ENCODE measurements at regions not wholly inside any gene's neighbourhood (a gene's known extent, or its start where the extent isn't known, plus 50 kb on each side); places are given as distances from the start of the nearest gene placed in this dataset.

DNA sequence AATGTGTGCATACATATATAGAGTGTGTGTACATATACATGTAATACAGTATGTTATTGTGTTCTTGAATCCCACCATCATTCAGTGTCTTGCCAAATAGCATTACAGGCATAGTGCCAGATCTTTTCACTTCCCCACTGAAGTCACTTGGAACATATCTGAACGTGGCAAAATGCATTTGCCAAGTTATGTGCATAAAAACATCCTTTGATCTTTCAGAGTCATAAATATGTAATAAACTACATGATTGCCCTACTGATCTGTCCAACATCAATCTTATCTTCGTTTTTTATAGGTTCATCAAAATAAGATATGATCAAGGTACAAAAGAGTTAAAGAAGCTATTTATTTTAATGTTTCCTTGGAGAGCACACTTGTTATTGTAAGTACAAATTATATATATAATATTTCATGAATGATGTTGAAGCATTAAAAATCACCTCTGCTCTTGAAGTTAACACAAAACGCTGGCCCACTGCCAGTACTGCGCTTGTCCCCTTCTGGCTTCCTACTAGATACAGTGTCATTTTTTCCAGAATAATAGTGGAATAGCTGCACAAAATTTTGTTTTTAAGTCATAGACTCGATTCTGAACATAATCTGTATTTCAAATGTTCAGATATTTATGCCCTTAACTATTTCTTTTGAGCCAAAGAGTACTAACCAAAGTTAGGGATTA is 549.5 kb upstream of the ARRDC4 start:
- DNase-seq, result no peak

DNA sequence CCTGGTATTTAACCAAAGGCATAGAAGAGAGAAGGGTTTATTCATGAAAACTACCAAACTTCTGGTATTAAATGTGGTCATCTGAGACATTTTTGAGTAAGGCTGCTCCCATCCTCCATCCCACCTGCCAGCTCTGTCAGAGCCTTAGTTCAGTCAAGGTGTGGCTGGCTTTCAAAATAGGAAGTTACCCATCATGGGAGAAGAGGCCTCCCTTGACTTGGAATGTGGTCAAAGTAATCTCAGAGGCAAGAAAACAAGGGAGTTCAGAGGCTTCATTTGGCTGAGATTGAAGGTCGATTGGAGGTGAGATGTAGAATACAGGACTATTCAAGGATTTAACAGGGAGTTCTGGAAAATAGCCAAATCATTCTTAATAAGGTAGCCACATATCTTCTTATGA is 540.4 kb upstream of the ARRDC4 start:
- DNase-seq, result no peak

DNA sequence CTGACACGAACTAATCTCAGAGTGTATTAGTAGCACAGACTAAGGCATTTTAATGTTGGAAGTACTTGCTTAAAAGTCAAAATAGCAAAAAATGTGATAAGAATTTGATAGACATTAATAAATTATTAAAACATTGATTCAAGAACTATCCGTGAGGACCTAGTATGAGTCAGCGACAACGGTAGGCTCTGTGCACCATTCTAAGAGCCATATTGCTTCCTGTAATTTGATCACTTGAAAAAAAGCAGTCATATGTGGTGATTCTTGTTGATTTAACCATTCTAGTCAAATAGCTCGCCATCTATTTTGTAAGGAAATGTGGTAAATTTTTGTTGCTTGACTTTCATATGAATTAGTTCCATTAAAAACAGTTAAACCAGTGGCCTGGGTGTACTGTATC is 534.9 kb upstream of the ARRDC4 start:
- no peak for DNase-seq

DNA sequence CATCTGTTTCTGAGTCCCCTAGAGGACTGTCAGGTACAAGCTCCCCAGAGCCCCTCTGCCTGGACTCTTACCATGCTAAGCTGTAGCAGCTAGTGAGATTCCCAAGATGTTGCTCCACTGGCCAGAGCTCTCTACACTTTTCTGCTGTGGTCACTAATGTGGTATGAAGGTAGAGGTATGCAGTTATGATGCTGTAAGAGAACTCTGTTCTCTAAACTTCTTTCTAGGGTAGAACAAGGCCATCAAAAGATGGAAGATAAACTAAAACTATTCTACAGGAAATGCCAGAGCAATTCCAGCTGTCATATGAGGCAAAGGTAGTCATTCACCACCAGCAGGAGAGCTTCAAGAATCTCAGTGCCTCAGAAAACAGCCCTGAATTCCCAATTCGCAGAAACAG is 517.4 kb upstream of the ARRDC4 start:
- no peak for DNase-seq

DNA sequence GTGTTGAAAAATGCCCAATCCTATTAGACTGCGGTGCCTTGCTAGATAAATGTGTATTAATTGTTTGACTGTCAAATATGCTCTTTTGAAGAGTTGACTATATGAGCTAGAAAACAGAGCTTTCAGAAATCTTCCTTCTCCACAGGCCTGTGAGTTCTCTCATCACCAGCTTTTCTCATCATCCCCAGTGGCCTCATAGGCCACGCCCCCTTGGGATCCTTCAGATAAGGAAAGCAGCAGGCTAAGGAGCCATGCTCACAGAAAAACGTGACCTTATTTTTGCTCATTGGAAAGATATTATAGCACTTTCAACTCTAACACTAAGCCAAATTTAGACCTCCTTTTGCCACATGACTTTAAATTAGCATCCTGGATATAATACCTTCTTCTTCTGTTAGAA is 514.4 kb upstream of the ARRDC4 start:
- no peak for DNase-seq

DNA sequence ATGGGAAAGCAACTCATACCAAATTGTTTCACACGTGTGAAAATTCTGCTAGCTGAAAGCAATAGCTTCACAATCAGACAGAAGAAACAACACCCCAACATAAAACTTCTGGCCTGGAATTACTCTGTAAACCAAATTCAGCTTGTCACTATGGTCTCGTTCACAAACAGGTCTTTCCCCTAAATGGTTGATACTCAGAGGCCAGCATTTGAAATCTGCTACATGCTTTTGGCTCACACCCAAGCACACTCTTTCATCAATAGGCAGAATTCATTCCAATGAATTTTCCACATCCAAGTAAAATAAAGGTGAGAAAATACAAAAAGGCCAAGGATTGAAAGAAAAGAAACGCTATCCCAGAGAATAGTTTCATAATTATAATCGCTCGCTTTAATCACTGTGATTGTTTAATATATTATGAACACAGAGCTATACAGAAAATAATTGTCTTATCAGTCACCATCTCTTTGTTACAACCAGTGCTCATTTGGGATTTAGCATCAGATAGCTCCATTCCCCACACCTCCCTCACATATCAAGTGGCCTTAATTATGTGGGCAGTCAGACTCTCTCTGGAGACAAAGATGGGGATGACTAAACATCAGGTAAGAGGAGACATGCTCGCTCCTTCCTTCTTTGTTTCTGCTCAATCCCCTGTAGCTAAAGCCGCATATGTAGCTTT is 503.8 kb upstream of the ARRDC4 start:
- DNase-seq, result no peak

DNA sequence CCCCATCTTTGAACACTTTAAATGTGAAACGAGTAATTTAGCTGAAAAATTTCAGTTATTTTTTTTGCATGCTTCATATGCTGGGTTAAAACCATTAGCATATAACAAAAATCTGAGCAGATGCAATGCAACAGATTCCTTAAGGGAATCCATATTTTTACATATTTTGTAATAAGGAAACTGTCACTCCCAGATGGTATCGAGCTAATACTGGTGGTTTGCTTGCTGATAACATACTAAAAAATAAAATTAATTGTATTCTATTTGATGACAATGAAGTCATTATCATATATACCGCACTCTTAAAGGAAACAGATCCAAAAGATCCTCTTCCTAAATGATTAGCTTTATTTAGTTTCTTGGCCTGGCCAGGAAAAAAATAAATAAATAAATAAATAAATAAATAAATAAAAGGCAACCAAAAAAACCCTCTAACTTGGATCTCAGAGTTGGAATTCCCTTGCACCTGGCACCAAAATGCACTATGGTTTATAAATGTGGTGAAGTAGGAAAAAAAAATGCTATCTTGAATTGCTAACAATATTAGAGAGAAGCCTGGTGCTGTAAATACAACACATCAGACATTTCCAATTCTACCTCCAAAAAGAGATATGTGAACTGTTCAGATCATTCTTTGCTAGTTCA is 503.2 kb upstream of the ARRDC4 start:
- no peak for DNase-seq

DNA sequence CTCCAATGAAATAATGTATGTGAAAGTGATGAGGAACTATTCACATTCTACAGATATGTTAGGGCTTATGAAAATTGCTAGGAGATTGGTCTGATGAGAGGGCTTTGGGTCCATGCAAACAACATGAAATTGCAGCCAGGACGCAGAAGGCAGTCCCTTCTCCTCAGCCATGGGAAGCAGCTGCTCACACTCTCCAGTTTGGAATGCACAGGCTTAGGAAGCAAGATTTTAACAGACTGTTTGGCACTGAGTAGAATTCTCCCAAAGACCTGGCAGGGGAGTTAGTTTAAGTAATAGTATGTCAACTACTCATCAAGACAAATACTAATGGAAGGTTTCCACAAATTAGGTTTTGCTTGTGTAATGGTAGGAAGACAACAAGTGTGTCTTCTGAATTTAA is 500.7 kb upstream of the ARRDC4 start:
- no peak for DNase-seq

DNA sequence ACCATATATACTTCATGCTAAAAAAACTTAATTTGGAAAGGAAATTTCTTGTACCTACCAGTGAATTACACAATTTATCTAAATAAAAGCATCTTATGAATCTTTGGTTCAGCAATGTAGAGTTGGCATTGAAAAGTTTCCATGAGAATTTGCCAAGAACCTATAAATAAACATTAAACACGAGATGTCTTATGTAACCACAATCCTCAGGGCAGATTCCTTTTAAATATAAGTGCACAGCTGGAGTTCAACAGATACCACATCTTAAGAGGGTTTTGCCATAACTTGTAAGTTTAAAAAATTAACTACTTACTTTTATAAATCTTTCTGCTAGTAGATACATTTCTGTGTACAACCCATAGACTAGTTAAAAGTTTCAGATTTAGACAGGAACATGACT is 499.3 kb upstream of the ARRDC4 start:
- no peak for DNase-seq

DNA sequence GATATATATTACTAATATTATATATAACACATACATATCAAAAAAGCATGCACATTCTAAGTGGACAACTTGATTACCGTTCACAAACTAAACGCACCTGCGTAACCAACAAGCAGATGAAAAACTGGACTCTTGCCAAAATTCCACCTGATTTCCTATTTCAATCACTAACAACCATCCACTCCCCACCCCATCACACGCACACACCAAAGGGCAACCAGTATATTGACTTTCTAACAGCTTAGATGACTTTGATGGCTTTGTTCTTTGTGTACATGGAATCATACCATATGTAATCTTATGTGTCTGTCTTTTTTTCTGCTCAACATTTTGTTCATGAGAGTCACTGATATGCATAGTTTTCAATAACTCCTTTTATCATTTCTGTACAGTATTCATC is 496.8 kb upstream of the ARRDC4 start:
- no peak for DNase-seq

DNA sequence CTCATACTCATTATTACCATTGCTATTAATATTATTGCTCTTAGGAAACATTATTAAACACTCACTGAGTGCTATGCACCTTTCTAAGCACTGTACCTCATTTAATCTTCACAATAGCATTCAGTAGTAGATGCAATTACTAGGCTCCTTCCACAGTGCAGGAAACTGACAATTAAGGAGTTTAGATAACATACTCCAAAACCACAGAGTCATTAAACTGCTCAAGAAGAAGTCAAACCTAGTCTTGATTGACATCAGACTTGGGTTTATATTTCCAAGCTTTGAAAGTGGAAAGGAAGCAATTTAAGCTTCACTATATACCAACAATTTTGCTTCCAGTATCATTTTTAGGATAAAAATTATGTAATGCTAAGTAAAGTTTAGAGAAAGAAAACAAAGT is 490.1 kb upstream of the ARRDC4 start:
- DNase-seq, result no peak

DNA sequence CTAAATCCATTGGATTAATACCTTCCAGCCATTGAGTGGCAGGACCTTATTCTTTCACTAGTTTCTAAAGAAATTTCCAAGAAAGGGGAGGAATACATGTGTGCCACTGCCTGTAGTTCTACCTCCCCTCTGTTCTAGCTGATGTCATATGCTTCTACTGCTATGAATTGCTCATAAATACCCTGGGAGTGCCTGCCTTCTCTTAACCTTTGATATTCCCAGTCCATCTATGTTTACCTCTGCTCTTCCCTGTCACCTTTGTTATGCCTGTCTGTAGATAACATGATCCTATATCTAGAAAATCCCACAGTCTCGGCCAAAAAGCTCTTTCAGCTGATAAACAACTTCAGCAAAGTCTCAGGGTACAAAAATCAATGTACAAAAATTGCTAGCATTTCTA is 486.9 kb upstream of the ARRDC4 start:
- no peak for DNase-seq

DNA sequence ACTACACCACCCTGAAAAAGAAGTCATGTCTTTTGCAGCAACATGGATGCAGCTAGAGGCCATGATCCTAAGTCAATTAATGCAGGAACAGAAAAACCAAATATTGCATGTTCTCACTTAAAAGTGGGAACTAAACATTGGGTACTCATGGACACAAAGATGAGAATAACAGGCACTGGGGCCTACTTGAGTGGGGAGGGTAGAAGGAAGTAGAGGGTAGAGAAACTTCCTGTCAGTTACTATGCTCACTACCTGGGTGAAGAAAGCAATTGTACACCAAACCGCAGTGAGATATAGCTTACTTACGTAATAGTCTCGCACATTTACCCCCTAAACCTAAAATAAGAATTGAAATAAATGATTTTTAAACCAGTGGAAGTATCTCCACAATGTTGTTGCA is 480.5 kb upstream of the ARRDC4 start:
- no peak for DNase-seq

DNA sequence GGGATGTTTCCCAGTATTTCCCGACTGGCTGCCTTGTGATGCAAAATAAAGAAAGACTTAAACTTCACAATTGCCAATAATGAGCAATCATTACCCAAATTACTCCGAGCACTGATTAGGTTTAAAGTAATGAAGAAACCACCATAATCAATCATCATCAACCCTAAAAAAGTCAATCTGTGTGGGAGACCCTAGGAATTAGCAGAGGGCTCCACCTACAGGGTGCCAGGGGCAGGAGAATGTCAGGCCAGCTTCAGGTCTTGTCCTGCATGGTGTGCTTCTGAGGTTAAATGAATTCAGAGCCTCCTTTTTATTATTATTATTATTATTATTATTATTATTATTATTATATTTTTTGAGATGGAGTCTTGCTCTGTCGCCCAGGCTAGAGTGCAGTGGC is 478.0 kb upstream of the ARRDC4 start:
- no peak for DNase-seq

DNA sequence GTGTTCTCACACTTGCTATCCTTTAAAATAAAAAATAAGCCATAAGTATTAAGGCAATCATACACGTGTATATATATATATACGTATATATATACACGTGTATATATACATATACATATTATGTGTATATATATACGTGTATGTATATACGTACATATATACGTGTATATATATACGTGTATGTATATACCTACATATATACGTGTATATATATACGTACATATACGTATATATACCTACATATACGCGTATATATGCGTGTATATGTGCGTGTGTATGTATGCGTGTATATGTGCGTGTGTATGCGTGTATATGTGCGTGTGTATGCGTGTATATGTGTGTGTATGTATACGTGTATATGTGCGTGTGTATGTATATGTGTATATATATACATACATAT is 477.3 kb upstream of the ARRDC4 start:
- DNase-seq, result no peak

DNA sequence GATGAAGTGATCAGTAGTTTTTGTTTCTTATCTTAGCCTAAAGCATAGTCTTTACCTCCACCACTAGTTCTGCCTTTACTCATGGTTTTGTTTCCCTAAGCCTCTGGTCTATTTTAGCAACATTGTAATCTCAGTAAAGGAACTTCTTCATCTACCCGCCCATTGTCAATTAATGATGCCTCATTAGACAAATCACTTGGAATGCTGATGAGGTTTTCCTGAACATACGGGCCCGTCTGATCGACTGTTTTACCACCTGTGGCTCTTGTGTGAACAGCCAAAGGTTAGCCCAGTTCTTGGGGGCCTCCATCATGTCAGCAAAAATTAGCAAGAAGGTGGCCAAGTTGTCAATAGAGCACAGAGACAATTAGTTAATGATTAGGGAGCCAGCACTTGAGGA is 470.1 kb upstream of the ARRDC4 start:
- DNase-seq, result no peak

DNA sequence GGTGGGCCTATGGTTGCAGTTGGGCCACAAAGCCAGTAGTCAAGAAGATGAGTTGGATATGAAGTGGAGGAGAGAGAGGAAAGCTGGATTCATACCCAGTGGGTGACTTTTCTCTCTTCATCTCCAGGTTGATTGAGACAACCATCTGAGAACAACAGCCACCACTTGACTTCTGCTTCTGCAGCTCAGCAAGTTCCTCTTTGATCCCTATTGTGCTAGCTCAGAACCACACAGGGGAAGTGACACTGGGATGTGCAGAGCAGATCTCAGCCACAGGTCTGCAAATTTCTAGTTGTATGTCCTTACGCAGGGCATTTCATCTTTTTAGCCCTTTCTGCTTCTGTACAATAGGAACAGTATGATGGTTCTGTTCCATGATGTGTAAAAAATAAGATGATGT is 459.2 kb upstream of the ARRDC4 start:
- DNase-seq, result no peak

DNA sequence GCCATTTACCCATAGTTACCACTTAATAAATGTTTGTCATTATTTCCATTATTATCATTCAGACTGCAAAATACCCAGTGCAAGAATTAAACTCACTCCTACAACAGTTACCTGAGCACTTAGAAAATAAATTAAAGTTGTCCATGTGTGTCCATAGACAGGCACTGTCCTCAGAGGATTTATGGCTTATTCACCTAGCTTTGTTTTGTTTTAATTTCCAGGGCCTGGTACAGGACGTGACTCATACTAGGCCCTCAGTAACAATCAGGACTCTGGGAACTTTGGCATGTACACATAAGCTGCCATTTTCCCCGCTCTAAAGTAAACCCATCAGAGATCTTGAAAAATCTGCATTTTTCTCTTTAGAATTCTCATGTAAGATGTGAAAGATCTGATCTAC is 458.5 kb upstream of the ARRDC4 start:
- DNase-seq, result no peak

DNA sequence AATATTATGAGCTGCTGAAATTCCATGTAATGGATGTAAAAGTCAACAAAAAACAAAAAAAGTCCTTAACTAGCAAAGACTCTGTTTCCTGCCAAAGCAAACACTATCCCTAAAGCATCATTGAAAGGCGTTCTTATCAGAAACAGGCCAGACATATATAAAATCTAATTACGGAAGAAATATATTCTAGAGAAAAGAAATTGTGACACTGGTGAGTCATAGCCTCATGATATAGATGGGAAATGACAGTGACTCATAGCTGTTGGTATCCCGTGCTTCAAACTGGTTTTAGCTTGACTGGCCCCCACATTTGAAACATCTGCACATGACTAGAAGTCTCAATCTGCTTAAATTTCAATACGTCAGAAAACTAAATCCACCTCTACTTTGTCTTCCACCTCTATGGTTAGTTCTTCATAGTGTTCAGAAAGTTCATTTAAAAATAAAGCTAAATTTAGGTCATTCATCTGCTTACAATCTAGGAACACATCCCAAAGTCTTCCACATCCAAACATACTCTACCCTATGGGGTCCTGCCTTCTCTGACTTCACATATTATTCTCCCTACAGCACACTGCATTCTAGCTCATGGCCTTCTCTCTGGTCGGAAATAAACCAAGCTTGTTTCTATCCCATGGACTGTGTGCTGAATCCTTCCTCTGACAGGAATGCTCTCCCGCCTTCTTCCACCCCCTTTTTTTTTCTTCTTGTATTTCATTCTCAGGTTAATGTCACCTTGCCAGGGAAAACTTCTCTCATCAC is 456.3 kb upstream of the ARRDC4 start:
- no peak for DNase-seq

DNA sequence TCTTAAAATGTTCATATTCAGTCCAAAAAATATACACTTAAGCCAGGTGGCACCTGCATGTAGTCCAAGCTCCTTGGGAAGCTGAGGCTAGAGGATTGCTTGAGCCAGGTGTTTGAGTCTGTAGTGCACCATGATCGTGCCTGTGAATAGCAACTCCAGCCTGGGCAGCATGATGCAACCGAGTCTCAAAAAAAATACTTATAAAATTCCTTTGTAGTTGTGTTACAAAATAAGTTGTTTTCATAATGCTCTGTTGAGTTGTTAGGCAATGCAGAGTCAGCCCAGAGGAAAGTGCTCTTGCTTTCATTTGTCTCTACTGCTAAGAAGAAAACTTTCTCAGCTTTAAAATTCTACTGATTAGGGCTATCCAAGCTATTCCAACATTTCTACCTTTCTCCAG is 442.8 kb upstream of the ARRDC4 start:
- no peak for DNase-seq

DNA sequence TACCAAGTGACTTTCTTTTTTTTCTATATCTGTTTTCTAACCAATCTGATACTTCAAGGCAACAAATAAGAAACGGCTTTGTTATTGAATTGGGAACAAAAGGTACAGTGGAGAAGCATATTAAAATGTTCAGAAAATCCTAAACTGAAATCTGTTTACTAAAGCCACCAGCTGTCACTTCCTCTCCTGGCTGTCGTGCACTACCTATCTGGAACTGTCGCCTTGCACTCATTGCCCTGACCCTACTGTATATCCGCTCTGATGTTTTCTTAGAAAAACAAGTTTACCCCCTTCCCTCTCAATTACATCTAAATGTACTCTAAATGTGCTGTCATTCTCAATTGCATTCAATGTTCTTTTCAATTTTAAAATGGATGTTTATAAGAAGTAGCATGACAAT is 439.8 kb upstream of the ARRDC4 start:
- no peak for DNase-seq

DNA sequence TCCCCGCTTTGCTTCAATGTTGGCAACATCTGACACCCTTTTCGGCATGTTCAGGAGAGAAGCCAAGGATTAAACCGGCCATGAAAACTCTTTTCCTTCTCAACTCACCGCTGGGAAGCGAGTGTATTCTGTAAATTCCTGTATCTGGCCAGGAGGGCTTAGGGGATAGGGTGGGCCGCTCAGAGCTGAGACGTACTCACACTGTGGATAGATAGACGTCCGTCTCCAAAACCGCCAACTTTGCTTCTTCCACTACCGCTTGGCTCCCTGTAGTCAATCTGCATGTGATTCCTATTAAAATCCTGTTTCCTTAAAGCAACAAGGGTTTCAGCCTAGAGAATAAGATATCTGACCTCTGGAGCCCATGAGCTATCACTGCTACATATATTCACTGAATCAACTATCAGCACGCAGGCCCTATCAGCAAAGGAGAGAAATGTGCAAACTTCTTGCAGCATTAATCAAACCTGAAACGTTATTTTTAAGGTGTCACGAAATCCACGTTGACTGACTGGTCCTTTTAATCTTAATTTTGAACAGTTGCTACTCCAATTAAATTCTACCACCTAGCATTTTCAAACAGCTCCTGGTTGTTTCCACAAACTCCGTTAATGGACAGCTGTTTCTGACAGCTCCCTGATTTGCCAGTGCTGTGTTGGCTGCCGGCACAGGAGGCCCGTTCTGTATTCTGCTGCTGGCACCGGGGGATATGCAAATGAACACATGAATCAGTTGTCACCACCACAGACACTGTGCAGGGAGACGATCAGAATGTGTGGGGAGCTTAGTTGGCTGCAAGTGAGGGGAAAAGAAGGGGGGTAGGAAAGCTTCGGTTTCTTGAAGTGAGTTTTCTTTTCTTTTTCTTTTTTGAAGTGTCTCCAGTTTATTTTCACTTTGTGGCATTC is 438.9 kb upstream of the ARRDC4 start:
- no peak for DNase-seq

DNA sequence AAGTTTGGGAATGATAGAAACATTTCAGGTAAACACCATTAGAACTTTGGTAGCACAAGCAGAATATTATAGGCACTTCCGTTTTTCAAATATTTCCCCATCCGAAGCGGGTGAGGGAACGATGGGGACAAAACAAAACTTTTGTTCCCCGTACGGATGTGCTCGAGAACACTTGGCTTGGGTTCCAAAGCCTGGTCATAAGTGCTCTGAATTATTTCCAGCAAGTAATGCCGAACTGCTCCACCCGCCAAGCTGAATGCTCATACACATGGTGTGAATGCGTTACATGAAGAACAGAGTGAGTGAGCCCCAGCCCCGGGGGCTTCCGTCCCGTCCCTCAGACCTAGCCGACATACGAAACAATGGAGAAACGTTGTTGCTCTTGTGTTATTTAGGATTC is 438.2 kb upstream of the ARRDC4 start:
- no peak for DNase-seq

Data from NCI-H1048 (cell line).